ENCODE measurements at regions not wholly inside any gene's neighbourhood (a gene's known extent, or its start where the extent isn't known, plus 50 kb on each side); places are given as distances from the start of the nearest gene placed in this dataset.

- no peak overlapping the region for H3K4me3 Mint-ChIP-seq
- no peak overlapping the region for H3K27ac Mint-ChIP-seq
- no peak for DNase-seq
- H3K4me1 Mint-ChIP-seq (ENCODE audit: low read depth) = peaks cover 17% of the 10 kb centered on the region
- intact Hi-C loops (cut with micrococcal nuclease) = loop anchor here (5.0 kb wide), 1 partner anchor 130 kb away; no protein-coding TSS in a partner anchor
- peaks cover 9% of the 10 kb centered on the region for H3K9me3 Mint-ChIP-seq
- CTCF ChIA-PET = no interaction called here
- H3K27me3 Mint-ChIP-seq (ENCODE audit: low read depth) = no peaks in the 10 kb centered on the region
- peaks cover 2% of the 10 kb centered on the region for H3K36me3 Mint-ChIP-seq (ENCODE audit: low read depth)
Observed at GRCh38 chr1:83631851-83632250, 367.1 kb downstream of the TTLL7 start.

- no peaks in the 10 kb centered on the region for H3K27me3 Mint-ChIP-seq (ENCODE audit: low read depth)
- CTCF ChIA-PET = interaction anchor here (1.3 kb wide), 1 partner anchor 12 kb away, joined by 3 read pairs; no protein-coding TSS in a partner anchor
- H3K4me1 Mint-ChIP-seq (ENCODE audit: low read depth) = peaks cover 2% of the 10 kb centered on the region
- H3K27ac Mint-ChIP-seq = no peak overlapping the region
- no peak for DNase-seq
- H3K9me3 Mint-ChIP-seq = peaks cover 9% of the 10 kb centered on the region
- no peak overlapping the region for H3K4me3 Mint-ChIP-seq
- intact Hi-C loops (cut with micrococcal nuclease) = no loop called here
- H3K36me3 Mint-ChIP-seq (ENCODE audit: low read depth) = peaks cover 2% of the 10 kb centered on the region
Observed at GRCh38 chr1:83627045-83627444, 371.9 kb downstream of the TTLL7 start.

GRCh38 chr1:83626603-83627002, 372.3 kb downstream of the TTLL7 start:
- intact Hi-C loops (cut with micrococcal nuclease) = no loop called here
- Mint-ChIP-seq H3K36me3 (ENCODE audit: low read depth) (peaks cover 2% of the 10 kb centered on the region), H3K27me3 (ENCODE audit: low read depth) (no peaks in the 10 kb centered on the region), H3K4me3 (no peak overlapping the region), H3K27ac (no peak overlapping the region), H3K4me1 (ENCODE audit: low read depth) (no peaks in the 10 kb centered on the region), H3K9me3 (peaks cover 9% of the 10 kb centered on the region)
- CTCF ChIA-PET = interaction anchor here (0.6 to 1.3 kb wide), 3 partner anchors 12 to 275 kb away, joined by 3 read pairs; no protein-coding TSS in a partner anchor
- DNase-seq = no peak

GRCh38 chr1:83625646-83626045, 373.3 kb downstream of the TTLL7 start:
- intact Hi-C loops (cut with micrococcal nuclease) = no loop called here
- CTCF ChIA-PET = no interaction called here
- Mint-ChIP-seq H3K4me3 (no peak overlapping the region), H3K27me3 (ENCODE audit: low read depth) (no peaks in the 10 kb centered on the region), H3K9me3 (peaks cover 9% of the 10 kb centered on the region), H3K4me1 (ENCODE audit: low read depth) (no peaks in the 10 kb centered on the region), H3K36me3 (ENCODE audit: low read depth) (peaks cover 2% of the 10 kb centered on the region), H3K27ac (no peak overlapping the region)
- no peak for DNase-seq

GRCh38 chr1:83620016-83620415, 378.9 kb downstream of the TTLL7 start:
- Mint-ChIP-seq H3K9me3 (no peaks in the 10 kb centered on the region), H3K36me3 (ENCODE audit: low read depth) (no peaks in the 10 kb centered on the region), H3K4me1 (ENCODE audit: low read depth) (peaks cover 2% of the 10 kb centered on the region), H3K4me3 (no peak overlapping the region), H3K27me3 (ENCODE audit: low read depth) (no peaks in the 10 kb centered on the region), H3K27ac (no peak overlapping the region)
- CTCF ChIA-PET = no interaction called here
- intact Hi-C loops (cut with micrococcal nuclease) = no loop called here
- no peak for DNase-seq

GRCh38 chr1:83619170-83619896, 379.6 kb downstream of the TTLL7 start:
- no peak for DNase-seq
- no peak overlapping the region for H3K27ac Mint-ChIP-seq
- CTCF ChIA-PET = no interaction called here
- no peaks in the 10 kb centered on the region for H3K9me3 Mint-ChIP-seq
- H3K4me1 Mint-ChIP-seq (ENCODE audit: low read depth) = peaks cover 3% of the 10 kb centered on the region
- no peaks in the 10 kb centered on the region for H3K27me3 Mint-ChIP-seq (ENCODE audit: low read depth)
- no peak overlapping the region for H3K4me3 Mint-ChIP-seq
- intact Hi-C loops (cut with micrococcal nuclease) = no loop called here
- no peaks in the 10 kb centered on the region for H3K36me3 Mint-ChIP-seq (ENCODE audit: low read depth)

- intact Hi-C loops (cut with micrococcal nuclease) = no loop called here
- H3K27me3 Mint-ChIP-seq (ENCODE audit: low read depth) = no peaks in the 10 kb centered on the region
- no peak for DNase-seq
- CTCF ChIA-PET = no interaction called here
- H3K4me1 Mint-ChIP-seq (ENCODE audit: low read depth) = peaks cover 3% of the 10 kb centered on the region
- no peaks in the 10 kb centered on the region for H3K9me3 Mint-ChIP-seq
- no peaks in the 10 kb centered on the region for H3K36me3 Mint-ChIP-seq (ENCODE audit: low read depth)
- H3K27ac Mint-ChIP-seq = no peak overlapping the region
- H3K4me3 Mint-ChIP-seq = no peak overlapping the region
Observed at GRCh38 chr1:83617883-83618282, 381.0 kb downstream of the TTLL7 start.

- H3K4me3 Mint-ChIP-seq = no peak overlapping the region
- no peak for DNase-seq
- intact Hi-C loops (cut with micrococcal nuclease) = no loop called here
- no peaks in the 10 kb centered on the region for H3K27me3 Mint-ChIP-seq (ENCODE audit: low read depth)
- H3K36me3 Mint-ChIP-seq (ENCODE audit: low read depth) = no peaks in the 10 kb centered on the region
- H3K4me1 Mint-ChIP-seq (ENCODE audit: low read depth) = peaks cover 3% of the 10 kb centered on the region
- CTCF ChIA-PET = interaction anchor here (1.0 kb wide), 1 partner anchor 12 kb away, joined by 3 read pairs; no protein-coding TSS in a partner anchor
- H3K9me3 Mint-ChIP-seq = no peaks in the 10 kb centered on the region
- no peak overlapping the region for H3K27ac Mint-ChIP-seq
Observed at GRCh38 chr1:83615370-83615769, 383.6 kb downstream of the TTLL7 start.

- H3K4me1 Mint-ChIP-seq (ENCODE audit: low read depth) = peaks cover 2% of the 10 kb centered on the region
- no peak for DNase-seq
- H3K27ac Mint-ChIP-seq = no peak overlapping the region
- intact Hi-C loops (cut with micrococcal nuclease) = no loop called here
- H3K36me3 Mint-ChIP-seq (ENCODE audit: low read depth) = no peaks in the 10 kb centered on the region
- CTCF ChIA-PET = no interaction called here
- H3K27me3 Mint-ChIP-seq (ENCODE audit: low read depth) = no peaks in the 10 kb centered on the region
- H3K9me3 Mint-ChIP-seq = no peaks in the 10 kb centered on the region
- no peak overlapping the region for H3K4me3 Mint-ChIP-seq
Observed at GRCh38 chr1:83606416-83606955, 392.4 kb downstream of the TTLL7 start.

- intact Hi-C loops (cut with micrococcal nuclease) = no loop called here
- peaks cover 17% of the 10 kb centered on the region for H3K4me1 Mint-ChIP-seq (ENCODE audit: low read depth)
- H3K27me3 Mint-ChIP-seq (ENCODE audit: low read depth) = no peaks in the 10 kb centered on the region
- H3K4me3 Mint-ChIP-seq = no peak overlapping the region
- no peak overlapping the region for H3K27ac Mint-ChIP-seq
- CTCF ChIA-PET = interaction anchor here (0.6 kb wide), 1 partner anchor 1117 kb away, joined by 3 read pairs; no protein-coding TSS in a partner anchor
- DNase-seq = no peak
- no peaks in the 10 kb centered on the region for H3K36me3 Mint-ChIP-seq (ENCODE audit: low read depth)
- H3K9me3 Mint-ChIP-seq = peaks cover 8% of the 10 kb centered on the region
Observed at GRCh38 chr1:83596331-83596730, 402.6 kb downstream of the TTLL7 start.

GRCh38 chr1:83593073-83593472, 405.9 kb downstream of the TTLL7 start:
- Mint-ChIP-seq H3K4me3 (no peak overlapping the region), H3K27me3 (ENCODE audit: low read depth) (no peaks in the 10 kb centered on the region), H3K9me3 (no peaks in the 10 kb centered on the region), H3K4me1 (ENCODE audit: low read depth) (peaks cover 15% of the 10 kb centered on the region), H3K27ac (no peak overlapping the region), H3K36me3 (ENCODE audit: low read depth) (no peaks in the 10 kb centered on the region)
- intact Hi-C loops (cut with micrococcal nuclease) = loop anchor here (5.0 kb wide), 1 partner anchor 264 kb away; no protein-coding TSS in a partner anchor
- CTCF ChIA-PET = no interaction called here
- DNase-seq = no peak

GRCh38 chr1:83588140-83588539, 410.8 kb downstream of the TTLL7 start:
- H3K36me3 Mint-ChIP-seq (ENCODE audit: low read depth) = no peaks in the 10 kb centered on the region
- no peak for DNase-seq
- no peak overlapping the region for H3K27ac Mint-ChIP-seq
- no peak overlapping the region for H3K4me3 Mint-ChIP-seq
- CTCF ChIA-PET = no interaction called here
- no peaks in the 10 kb centered on the region for H3K27me3 Mint-ChIP-seq (ENCODE audit: low read depth)
- intact Hi-C loops (cut with micrococcal nuclease) = no loop called here
- H3K4me1 Mint-ChIP-seq (ENCODE audit: low read depth) = peaks cover 17% of the 10 kb centered on the region
- no peaks in the 10 kb centered on the region for H3K9me3 Mint-ChIP-seq
